Stimulated activated CD4-positive, alpha-beta T cell treated with anti-CD3 and anti-CD28 coated beads, Interleukin-1b, Interleukin-23, amount 100 ng/mL, for 48 hours (primary cell): ENCODE measurements at regions not wholly inside any gene's neighbourhood (a gene's known extent, or its start where the extent isn't known, plus 50 kb on each side); places are given as distances from the start of the nearest gene placed in this dataset.

Experiments used
- DNase-seq: peaks from one replicate; pipeline ENCODE4 v3.0.0-alpha.2; 2020

DNA sequence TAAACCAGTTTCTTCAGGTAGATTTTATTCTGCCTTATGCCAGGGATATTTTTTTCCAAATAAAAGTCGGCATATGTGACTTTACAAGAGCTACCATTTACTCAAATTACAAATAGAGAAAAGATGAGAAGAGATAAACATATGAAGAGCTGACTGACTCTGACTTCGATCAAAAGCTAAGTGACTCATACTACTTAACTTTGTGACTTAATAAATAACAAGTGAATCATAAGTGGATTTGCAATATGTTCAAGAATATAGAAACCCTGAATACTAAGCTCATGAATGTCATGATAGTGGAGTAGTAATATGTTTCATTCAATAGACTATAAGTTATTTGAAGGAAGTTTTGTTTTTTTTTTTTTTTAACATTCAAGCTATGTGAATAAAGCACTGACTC is 130.5 kb upstream of the ANO3 start:
- DNase-seq = no peak

DNA sequence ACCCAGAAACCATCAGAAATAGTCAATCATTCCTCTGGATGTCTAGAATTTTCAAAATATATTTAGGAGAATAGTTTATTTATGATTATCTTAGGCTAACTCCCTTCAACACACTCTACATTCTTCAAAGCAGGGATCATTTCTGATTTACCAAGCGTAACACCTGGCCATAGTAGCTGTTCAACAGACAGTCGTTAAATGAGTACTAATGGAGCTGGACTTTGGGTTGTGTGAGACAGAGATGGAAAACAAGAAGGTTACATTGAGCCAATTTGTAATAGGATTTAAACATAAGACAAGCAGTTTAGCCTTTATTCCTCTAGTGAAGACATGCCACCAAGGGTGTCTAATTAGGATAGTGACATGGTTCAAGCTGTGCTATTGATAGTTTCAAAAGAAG is 129.2 kb upstream of the ANO3 start:
- DNase-seq = no peak

GRCh38 chr11:26204101-26204500 is 127.8 kb upstream of the ANO3 start:
- no peak for DNase-seq

- DNase-seq = no peak
Observed at GRCh38 chr11:26204839-26205238, 127.1 kb upstream of the ANO3 start.

DNA sequence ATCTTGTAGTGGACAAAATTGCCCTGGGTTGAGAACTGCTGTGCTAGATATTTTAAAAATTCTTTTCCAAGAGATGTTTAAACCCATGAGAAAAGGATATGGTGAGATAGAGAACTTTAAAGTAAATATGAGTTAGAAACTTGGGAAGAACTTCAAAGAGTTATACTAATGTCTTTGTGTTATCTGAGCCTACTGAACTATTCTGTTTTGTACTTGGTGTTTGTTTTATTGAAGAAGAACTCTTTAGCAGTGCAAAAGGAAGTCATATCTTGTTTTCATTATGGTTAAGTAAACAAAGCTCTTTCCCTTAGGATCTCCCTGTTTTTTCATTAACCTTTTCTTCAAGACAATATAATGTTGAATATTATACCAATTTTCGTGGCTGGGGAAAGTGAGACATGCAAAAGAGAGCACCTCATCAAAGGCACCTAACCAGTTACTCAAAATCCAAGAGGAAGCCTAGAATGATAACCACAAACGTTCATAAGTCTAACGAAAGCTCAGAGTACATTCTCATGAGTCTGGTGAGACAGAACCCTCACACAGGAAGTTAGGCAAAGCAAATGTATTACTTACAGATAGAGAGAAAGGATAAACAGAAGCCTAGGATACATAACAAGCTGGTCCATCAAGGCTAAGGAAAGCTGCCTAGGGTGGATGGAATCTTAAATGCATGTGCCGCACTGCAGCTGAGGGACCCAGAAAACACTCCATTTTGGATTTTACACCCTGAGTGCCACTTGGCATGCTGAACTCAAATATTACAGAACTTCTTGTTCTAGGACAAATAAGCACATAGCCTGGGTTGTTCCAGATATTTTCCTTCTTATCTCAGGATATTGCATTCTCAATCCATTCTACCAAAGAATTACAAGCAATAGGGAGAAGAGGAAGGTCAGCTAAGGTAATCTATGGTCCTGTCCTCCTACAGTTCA is 112.5 kb upstream of the ANO3 start:
- DNase-seq = no peak

- DNase-seq = no peak
Observed at GRCh38 chr11:26225646-26226045, 106.3 kb upstream of the ANO3 start.

- no peak for DNase-seq
Observed at GRCh38 chr11:26227301-26227746, 104.6 kb upstream of the ANO3 start.

DNA sequence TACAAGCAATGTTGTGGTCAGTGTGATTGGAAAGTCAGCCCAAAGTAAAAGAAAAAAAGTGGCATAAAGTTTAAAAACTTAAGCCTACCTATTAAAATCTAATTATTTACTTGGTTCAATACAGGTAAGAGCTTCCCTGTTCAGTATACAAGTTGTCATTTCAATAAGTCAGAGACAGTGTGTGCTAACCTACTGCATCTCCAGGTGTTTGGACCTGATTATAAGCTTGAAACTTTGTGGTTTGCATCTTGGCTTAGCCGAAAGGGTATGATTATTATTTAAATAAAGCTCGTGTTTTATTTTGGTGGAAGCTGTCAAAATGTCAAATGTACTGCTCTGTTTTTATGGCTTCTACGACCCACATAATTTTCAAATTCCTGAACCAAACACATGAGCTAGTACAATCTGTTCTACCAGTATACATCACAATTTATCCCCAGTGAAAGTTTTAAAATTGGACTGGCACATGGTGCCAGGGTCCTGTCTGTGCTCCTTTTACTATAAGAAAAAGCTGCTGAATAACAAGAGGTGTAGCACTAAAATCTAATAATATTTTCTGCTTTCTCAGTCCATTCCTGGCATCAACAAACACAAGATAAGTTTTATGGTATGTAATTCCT is 103.9 kb upstream of the ANO3 start:
- DNase-seq = no peak

- no peak for DNase-seq
Observed at GRCh38 chr11:26228778-26229177, 103.2 kb upstream of the ANO3 start.

DNA sequence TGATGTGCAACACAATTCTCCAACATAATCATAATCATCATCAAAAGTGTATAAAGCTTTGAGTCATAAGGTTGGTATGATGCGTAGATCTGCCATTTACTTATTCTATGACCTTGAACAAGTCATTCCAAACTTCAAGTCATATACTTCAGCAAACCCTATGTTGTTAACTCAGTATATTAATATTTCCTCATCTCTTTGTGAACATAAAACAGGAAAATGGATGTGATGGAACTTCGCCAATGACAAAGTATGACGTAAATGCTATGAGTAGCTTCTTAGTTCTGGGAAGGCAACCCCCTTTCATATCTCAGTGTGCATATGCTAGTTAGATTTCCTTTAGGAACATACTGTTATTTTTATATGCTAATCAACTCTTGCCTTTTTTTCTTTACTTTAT is 102.7 kb upstream of the ANO3 start:
- DNase-seq = no peak

DNA sequence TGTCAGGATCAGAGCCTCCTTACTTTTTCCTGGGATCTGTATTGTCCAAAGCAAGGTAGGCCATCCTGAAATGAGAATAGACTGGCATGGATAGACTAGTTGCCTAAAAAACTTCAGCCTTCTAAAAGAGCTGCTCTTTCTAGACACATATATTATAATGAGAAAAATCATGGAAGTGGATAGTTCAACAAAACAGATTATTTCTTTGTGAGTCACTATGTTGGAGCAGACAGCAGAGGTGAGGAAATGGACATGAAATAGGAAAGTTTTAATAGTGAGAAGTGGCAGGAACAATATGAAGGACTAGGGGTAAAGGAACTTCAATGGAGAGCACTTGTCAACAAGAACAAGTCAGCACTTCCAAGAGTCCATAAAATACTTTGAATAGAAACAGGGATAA is 101.9 kb upstream of the ANO3 start:
- no peak for DNase-seq

DNA sequence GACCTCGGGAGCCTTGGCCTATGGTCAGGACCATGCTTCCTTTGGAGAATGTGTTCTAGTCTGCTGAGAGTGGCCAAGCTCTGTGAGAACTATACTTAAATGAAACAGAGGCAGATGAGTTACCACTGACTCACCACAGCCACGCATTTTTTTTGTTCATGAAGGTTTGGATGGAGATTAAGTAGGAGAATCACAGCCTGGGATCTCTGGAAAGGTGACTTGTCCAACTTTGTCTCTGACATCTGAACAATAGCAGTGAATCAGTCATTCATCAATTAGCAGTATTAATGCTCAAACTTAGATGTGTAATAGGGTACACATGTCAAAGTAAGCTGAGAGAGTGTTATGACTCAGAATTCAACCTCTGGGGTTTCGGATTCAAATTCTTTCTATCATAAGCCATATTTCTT is 100.7 kb upstream of the ANO3 start:
- no peak for DNase-seq

GRCh38 chr11:26234451-26234850 is 97.5 kb upstream of the ANO3 start:
- DNase-seq = no peak

DNA sequence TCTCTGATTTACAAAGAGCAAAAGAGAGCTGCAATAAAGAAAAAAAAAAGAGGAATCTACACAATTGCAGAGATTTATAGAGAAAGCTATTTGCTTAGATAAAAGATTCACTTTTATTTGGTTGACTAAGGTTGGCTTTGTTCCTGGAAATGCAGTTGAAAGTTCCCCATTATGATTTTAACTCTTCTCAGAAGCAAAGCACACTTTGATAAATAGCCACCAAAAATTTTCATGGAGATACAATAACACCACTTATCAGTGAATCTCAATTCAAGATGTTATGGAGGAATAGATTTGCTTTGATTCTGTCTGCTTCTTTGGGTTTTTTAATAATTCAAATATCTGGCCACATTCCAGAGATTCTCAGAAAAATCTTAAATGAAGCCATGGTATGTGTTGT is 88.5 kb upstream of the ANO3 start:
- DNase-seq = no peak

DNA sequence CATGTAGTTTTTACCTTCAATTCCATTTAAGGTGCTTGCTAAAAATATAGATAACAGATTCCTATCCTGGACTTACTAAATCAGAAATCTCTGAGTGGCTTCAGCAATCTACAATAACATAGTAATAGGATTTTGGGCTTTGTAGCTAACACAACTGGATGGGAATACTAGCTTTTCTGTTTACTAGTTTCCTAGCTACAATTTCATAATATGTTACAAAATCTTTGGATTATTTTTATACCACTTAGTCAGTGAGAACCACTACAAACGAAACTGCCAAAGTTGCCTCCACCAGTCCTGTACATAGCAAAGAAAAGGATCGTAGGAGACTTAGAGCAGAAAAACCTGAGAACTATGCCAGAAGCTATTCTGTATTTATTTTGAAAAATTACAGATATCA is 87.7 kb upstream of the ANO3 start:
- no peak for DNase-seq

GRCh38 chr11:26245046-26245445 is 86.9 kb upstream of the ANO3 start:
- no peak for DNase-seq

GRCh38 chr11:26247340-26247739 is 84.6 kb upstream of the ANO3 start:
- no peak for DNase-seq

DNA sequence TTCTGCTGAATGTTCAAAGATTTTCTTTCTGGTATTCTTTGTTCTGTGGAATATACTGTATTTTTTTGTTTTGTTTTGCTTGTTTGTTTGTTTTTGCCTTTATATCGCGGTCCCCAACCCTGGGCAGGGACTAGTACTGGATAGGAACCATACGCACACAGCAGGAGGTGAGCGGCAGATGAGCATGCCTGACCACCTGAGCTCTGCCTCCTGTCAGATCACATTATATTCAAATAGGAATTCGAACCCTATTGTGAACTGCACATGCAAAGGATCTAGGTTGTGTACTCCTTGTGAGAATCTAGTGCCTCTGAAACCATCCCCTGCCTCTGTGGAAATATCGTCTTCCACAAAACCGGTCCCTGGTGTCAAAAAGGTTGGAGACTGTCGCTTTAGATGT is 83.3 kb upstream of the ANO3 start:
- DNase-seq = no peak

DNA sequence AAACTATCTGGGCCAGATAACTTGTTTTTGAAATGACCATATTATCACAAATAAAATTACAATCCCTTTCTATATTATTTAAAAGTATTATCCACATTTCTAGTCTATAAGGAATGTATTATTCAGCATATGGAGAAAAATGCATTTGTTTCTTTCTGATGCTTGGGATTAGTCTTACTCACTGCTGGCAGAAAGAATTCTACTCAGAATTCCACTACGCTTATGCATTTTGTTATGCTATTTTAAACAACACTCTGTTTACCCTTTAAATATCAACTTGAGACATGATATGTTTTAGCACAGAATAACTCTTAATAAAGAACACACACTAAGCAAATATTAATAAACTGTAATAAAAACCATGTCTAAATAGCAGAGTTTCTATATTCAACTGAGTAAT is 77.6 kb upstream of the ANO3 start:
- no peak for DNase-seq

- DNase-seq = no peak
Observed at GRCh38 chr11:26263769-26264168, 68.2 kb upstream of the ANO3 start.

DNA sequence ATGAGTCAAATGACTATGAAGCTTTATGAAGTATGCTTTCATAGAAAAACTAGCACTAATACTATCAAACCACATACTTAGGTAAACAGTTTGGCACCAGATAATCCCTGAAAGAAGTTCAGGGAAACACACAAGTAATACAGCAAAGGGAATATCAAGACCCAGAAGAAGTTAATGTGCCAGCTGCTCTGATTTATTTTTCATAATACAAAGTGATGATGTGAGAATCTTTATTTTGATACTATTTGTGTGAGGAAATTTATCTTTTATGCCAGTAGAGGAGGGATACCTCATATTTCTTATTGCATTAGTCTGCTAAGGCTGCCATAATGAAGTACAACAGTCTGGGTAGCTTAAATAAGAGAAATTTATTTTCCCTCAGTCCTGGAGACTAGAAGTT is 67.7 kb upstream of the ANO3 start:
- DNase-seq = no peak

DNA sequence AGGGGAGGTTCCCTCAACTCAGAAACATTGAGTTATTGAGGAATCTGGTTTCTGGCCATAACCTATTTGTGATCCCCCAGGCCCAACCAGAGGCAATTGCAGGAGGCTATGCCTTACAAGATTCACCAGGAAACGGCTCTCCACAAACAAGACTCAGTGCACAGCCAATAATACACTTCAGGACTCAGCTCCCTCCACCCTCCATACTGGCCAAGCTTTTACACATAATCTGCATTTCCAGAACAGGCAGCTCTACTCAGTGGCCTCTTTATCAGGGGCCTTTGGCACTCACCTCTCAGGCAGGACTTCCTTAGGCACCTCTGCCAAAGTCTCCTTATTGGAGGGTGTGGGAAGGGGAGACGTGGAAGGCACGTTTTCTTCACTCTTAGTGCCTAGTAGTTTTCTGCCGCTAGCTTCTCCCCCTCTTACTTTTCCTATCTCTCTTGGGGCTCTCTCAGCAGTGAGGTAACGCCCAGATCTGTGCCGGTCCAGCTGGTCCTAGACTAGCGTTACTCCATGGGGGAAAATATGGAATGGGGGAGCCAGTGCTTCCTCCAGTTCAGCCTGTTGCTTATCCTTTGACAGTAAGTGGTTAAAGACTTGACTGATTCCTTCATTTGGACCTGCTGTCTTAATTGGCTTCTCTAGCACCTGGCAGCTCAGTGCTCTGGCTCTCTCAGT is 62.8 kb upstream of the ANO3 start:
- no peak for DNase-seq

DNA sequence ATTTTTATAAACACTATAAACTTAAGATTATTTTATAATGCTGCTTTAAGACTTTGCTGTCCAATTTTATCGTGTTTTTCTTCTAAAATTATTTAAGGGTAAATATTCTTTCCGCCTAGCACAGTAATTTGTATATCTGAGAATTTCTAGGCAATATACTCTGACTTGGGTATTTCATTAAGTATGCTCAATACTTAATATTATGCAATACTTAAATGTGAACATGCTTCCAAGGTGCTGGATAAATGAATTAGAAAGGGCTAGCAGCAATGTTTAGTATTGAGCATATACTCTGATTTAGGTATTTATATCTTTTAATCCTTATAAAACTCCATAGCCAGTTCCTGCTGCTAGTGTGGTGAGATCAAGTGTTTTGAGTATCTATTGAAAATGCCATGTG is 60.3 kb upstream of the ANO3 start:
- no peak for DNase-seq
